VCaP (cell line): ENCODE measurements at regions not wholly inside any gene's neighbourhood (a gene's known extent, or its start where the extent isn't known, plus 50 kb on each side); places are given as distances from the start of the nearest gene placed in this dataset.

Experiments
- H3K27ac ChIP-seq: fragments of 450-650 bp; 2 replicates; pipeline ENCODE4 v1.5.1; 2017
- CTCF ChIP-seq: fragments of 450-650 bp; conservative IDR thresholded peaks from 2 replicates; pipeline ENCODE4 v1.5.1; 2017; ENCODE audit warnings: mild to moderate bottlenecking, moderate library complexity

DNA sequence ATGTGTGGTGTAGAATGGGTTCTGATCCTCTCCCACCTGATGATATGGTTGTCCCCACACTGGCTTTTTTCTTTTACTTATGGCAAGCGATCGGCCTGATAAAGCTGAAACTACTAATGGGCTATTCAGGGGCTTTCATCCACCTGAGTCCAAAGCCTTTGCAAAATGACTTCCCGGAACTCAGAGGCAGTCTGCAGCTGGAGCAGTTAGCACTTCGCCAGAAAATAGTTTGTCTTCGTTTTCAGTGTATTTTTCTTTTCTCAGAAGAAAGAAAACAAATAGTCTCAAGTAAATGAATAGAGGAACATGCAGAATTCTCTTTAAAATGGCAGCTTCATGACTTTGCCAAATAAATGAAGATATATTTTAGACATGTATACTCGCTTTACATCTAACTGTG is 306.0 kb upstream of the ADAMTS9 start:
- H3K27ac ChIP-seq: no peak overlapping the region
- TF ChIP-seq CTCF: no peak

DNA sequence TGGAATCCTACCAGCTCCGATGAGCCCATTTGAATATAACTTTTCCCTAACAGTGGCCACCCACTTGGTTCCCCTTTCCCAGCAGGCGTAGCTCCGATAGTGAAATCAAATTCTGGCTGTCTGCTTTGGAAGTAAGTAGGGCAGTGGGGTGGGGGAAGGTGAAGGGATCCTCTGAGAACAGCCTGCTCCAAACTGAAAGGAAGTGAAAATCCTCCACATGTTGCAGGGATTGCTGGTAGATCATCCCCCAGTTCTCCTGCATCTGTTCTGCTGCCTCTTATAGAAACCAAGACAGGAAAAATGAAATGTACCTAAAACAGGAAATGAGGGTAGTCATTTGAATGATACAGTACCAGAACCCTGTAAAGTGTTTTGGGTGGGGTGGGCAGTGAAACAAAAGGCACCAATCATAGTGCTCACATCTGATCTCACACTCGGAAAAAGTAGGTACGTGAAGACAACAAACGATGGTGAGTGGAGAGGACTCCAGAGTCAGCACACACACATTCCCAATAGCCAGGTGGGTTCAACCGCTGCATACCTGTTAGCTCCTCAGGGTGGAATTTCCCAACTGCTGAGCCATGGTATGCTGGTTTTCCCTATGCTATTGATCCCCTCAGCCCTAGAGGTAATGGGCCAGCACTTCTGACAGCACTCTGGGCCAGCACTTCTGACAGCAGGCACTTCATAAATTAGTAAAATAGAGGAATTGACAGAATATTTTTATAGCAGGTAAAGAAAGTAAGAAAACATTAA is 304.9 kb upstream of the ADAMTS9 start:
- H3K27ac ChIP-seq: no peak overlapping the region

DNA sequence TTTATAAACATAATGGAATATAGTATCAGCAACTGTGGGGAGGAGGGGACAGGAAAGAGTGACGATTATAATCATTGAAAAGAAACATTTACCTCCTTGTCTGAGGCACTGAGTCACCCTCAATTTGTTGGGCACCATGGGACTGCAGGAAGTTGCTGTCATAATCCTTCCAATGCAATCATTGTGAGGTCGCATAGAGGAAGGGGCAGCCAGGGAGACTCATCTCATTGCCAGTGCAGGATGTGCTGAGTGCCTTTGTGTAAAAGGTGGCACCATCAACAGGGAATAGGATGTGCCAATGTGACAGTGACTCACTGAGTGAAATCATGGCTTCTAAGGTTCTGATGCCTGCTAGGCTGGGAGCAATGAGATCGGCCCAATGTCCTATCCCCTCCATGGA is 300.4 kb upstream of the ADAMTS9 start:
- no peak for TF ChIP-seq CTCF
- no peak overlapping the region for H3K27ac ChIP-seq

More for the DNA sequence above, 304.9 kb upstream of the ADAMTS9 start:
- no peak for TF ChIP-seq CTCF

GRCh38 chr3:64987726-64988125 is 299.9 kb upstream of the ADAMTS9 start:
- no peak for TF ChIP-seq CTCF

GRCh38 chr3:64985072-64985471 is 297.3 kb upstream of the ADAMTS9 start:
- no peak overlapping the region for H3K27ac ChIP-seq
- no peak for TF ChIP-seq CTCF

More at GRCh38 chr3:64987726-64988125, 299.9 kb upstream of the ADAMTS9 start:
- H3K27ac ChIP-seq: no peak overlapping the region

DNA sequence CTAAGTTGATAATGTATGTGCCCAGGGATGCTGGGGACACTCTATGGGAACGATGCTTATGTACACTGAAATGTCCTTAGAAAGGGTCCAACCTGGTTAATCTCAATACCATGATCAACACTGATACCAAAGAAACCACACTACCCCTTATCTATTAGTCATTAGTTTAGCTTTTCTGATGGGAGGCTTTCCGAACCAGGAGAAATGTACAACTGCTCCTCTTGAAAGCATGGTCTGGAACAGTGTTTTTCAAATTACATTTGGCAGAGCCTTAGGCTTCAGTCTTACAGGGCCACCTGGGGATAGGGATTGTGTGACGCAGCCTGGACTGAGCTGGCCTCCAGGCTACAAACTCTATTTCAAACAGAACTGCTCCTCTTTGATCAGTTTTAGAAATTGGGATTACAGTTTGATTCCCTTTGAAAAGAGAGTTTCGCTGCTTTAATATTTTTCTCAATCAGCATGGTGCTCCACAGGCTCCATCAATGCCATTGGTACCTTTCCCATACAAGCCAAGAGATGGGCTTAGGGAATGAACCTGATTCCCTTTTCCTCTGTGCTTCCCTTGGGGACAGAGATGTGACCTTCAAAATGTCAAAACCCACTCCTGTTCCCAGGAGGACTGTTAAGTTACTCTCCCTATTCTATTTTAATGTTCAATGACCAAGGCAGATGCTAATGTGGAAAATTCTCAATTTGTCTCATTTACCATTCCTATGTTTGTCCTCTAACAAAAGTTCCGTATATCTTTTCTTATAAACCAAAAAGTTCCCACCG is 296.0 kb upstream of the ADAMTS9 start:
- H3K27ac ChIP-seq: no peak overlapping the region
- TF ChIP-seq CTCF: no peak

- no peak for TF ChIP-seq CTCF
- H3K27ac ChIP-seq: no peak overlapping the region
These were observed 289.7 kb upstream of the ADAMTS9 start for GRCh38 chr3:64977308-64978100.
